ENCODE measurements at regions not wholly inside any gene's neighbourhood (a gene's known extent, or its start where the extent isn't known, plus 50 kb on each side); places are given as distances from the start of the nearest gene placed in this dataset.

- Histone ChIP-seq H4K20me1 (ENCODE audit: insufficient read depth, low read length) (no peaks in the 10 kb centered on the region), H3K27ac (ENCODE audit: low read length) (no peak overlapping the region), H3K36me3 (replicated peaks; ENCODE audit: insufficient read depth, low read length) (no peaks in the 10 kb centered on the region), H3K9ac (ENCODE audit: low read length) (no peak overlapping the region), H3F3A (ENCODE audit: insufficient read depth, low read length) (no peaks in the 10 kb centered on the region), H3K4me1 (ENCODE audit: low read length) (no peaks in the 10 kb centered on the region), H3K4me3 (ENCODE audit: low read length) (no peak overlapping the region), H3K9me3 (replicated peaks; ENCODE audit: insufficient read depth, low read length) (no peaks in the 10 kb centered on the region), H3K4me2 (ENCODE audit: low read depth, low read length) (no peak overlapping the region), H3K9me2 (replicated peaks; ENCODE audit: insufficient read depth, low read length) (no peaks in the 10 kb centered on the region), H3K27me3 (replicated peaks; ENCODE audit: insufficient read depth, low read length) (no peaks in the 10 kb centered on the region), H3K79me2 (ENCODE audit: low read length) (no peaks in the 10 kb centered on the region), H2AFZ (ENCODE audit: low read length) (no peak overlapping the region)
- DNase-seq = no peak
- TF ChIP-seq, protein P1, sequence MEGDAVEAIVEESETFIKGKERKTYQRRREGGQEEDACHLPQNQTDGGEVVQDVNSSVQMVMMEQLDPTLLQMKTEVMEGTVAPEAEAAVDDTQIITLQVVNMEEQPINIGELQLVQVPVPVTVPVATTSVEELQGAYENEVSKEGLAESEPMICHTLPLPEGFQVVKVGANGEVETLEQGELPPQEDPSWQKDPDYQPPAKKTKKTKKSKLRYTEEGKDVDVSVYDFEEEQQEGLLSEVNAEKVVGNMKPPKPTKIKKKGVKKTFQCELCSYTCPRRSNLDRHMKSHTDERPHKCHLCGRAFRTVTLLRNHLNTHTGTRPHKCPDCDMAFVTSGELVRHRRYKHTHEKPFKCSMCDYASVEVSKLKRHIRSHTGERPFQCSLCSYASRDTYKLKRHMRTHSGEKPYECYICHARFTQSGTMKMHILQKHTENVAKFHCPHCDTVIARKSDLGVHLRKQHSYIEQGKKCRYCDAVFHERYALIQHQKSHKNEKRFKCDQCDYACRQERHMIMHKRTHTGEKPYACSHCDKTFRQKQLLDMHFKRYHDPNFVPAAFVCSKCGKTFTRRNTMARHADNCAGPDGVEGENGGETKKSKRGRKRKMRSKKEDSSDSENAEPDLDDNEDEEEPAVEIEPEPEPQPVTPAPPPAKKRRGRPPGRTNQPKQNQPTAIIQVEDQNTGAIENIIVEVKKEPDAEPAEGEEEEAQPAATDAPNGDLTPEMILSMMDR (IDR thresholded peaks at IDR 0.05; ENCODE audit: low read length) = no peak
- TF ChIP-seq EZH2 (optimal IDR thresholded peaks at IDR 0.05; ENCODE audit: low read depth, low read length) (no peak), EZH2phosphoT487 (IDR thresholded peaks at IDR 0.05; ENCODE audit: low read length) (no peak)
Measured at GRCh38 chr11:42239188-42239587, 779.7 kb upstream of the LRRC4C start.

GRCh38 chr11:42243385-42243784 lies 783.9 kb upstream of the LRRC4C start:
- Histone ChIP-seq H3K9me2 (replicated peaks; ENCODE audit: insufficient read depth, low read length) (no peaks in the 10 kb centered on the region), H3K36me3 (replicated peaks; ENCODE audit: insufficient read depth, low read length) (no peaks in the 10 kb centered on the region), H3K9me3 (replicated peaks; ENCODE audit: insufficient read depth, low read length) (no peaks in the 10 kb centered on the region), H3K4me3 (ENCODE audit: low read length) (no peak overlapping the region), H2AFZ (ENCODE audit: low read length) (no peak overlapping the region), H3K4me1 (ENCODE audit: low read length) (no peaks in the 10 kb centered on the region), H3K4me2 (ENCODE audit: low read depth, low read length) (no peak overlapping the region), H3K79me2 (ENCODE audit: low read length) (no peaks in the 10 kb centered on the region), H3K27ac (ENCODE audit: low read length) (no peak overlapping the region), H3F3A (ENCODE audit: insufficient read depth, low read length) (no peaks in the 10 kb centered on the region), H3K27me3 (replicated peaks; ENCODE audit: insufficient read depth, low read length) (no peaks in the 10 kb centered on the region), H3K9ac (ENCODE audit: low read length) (no peak overlapping the region), H4K20me1 (ENCODE audit: insufficient read depth, low read length) (no peaks in the 10 kb centered on the region)
- TF ChIP-seq, protein P1 (IDR thresholded peaks at IDR 0.05; ENCODE audit: low read length) = no peak
- TF ChIP-seq EZH2phosphoT487 (IDR thresholded peaks at IDR 0.05; ENCODE audit: low read length) (no peak), EZH2 (optimal IDR thresholded peaks at IDR 0.05; ENCODE audit: low read depth, low read length) (no peak)
- no peak for DNase-seq

DNA sequence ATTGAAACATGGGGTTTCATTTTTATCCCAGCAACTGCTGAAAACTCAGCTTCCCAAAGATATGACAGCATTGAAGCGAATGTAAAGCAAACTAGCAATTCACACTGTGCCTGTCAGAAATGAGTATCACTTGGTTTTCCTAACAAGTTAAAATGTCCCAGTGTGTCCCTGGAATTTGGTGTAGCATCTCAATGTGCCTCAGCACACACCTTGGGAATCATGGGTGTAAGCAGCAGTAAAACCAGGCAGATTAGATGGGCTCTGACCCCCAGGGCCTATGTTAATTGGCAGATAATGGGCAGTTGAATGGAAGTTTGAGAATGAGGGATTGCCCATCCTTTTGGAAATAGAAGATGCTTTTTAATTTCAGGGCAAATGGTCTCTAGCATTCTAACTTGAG lies 784.9 kb upstream of the LRRC4C start:
- H3K36me3 ChIP-seq (replicated peaks; ENCODE audit: insufficient read depth, low read length) = no peaks in the 10 kb centered on the region
- H3F3A ChIP-seq (ENCODE audit: insufficient read depth, low read length) = no peaks in the 10 kb centered on the region
- H4K20me1 ChIP-seq (ENCODE audit: insufficient read depth, low read length) = no peaks in the 10 kb centered on the region
- H3K27me3 ChIP-seq (replicated peaks; ENCODE audit: insufficient read depth, low read length) = no peaks in the 10 kb centered on the region
- TF ChIP-seq, protein P1 (IDR thresholded peaks at IDR 0.05; ENCODE audit: low read length) = no peak
- TF ChIP-seq EZH2phosphoT487 (IDR thresholded peaks at IDR 0.05; ENCODE audit: low read length) (no peak), EZH2 (optimal IDR thresholded peaks at IDR 0.05; ENCODE audit: low read depth, low read length) (no peak)
- DNase-seq = no peak
- no peak overlapping the region for H2AFZ ChIP-seq (ENCODE audit: low read length)
- no peak overlapping the region for H3K9ac ChIP-seq (ENCODE audit: low read length)
- no peak overlapping the region for H3K4me2 ChIP-seq (ENCODE audit: low read depth, low read length)
- no peak overlapping the region for H3K4me3 ChIP-seq (ENCODE audit: low read length)
- no peaks in the 10 kb centered on the region for H3K4me1 ChIP-seq (ENCODE audit: low read length)
- H3K27ac ChIP-seq (ENCODE audit: low read length) = no peak overlapping the region
- H3K9me3 ChIP-seq (replicated peaks; ENCODE audit: insufficient read depth, low read length) = no peaks in the 10 kb centered on the region
- H3K79me2 ChIP-seq (ENCODE audit: low read length) = no peaks in the 10 kb centered on the region
- H3K9me2 ChIP-seq (replicated peaks; ENCODE audit: insufficient read depth, low read length) = no peaks in the 10 kb centered on the region

Measured in MM.1S (cell line).